WTC11 (cell line): ENCODE measurements at regions not wholly inside any gene's neighbourhood (a gene's known extent, or its start where the extent isn't known, plus 50 kb on each side); places are given as distances from the start of the nearest gene placed in this dataset.
A peak's percentile ranks its signal among the peaks of the same experiment; 100 is the strongest.

Experiments
- ATAC-seq: fragments of 200-7000 bp; cut with Tn5 transposase; 2 replicates; pipeline ENCODE4 v1.10.0; 2021; ENCODE audit warnings: mild to moderate bottlenecking, moderate library complexity
- CTCF ChIA-PET: fragments of 300-600 bp; sonication (Branson Sonifier 250); formaldehyde crosslinking; loops from one replicate; lab custom pipeline; 2021; ENCODE audit warnings: antibody characterized with exemption; lab: Charles Lee
- POLR2A ChIA-PET: fragments of 350-600 bp; sonication (Branson Sonifier 250); formaldehyde crosslinking; loops from one replicate; lab custom pipeline; 2021; ENCODE audit warnings: antibody characterized with exemption; lab: Charles Lee
- DNase-seq: peaks from one replicate; pipeline ENCODE4 v3.0.0; 2021; ENCODE audit warnings: low spot score
- H3K27ac Mint-ChIP-seq: 2 replicates; pipeline ENCODE4 v1.8.0; 2021; ENCODE audit warnings: mixed read lengths
- H3K27me3 Mint-ChIP-seq: 2 replicates; pipeline ENCODE4 v1.8.0; 2021; ENCODE audit warnings: low read depth, mild to moderate bottlenecking, moderate library complexity, mixed read lengths
- H3K36me3 Mint-ChIP-seq: 2 replicates; pipeline ENCODE4 v1.8.0; 2021; ENCODE audit warnings: mixed read lengths
- H3K4me1 Mint-ChIP-seq: 2 replicates; pipeline ENCODE4 v1.8.0; 2022; ENCODE audit warnings: mixed read lengths
- H3K4me3 Mint-ChIP-seq: 2 replicates; pipeline ENCODE4 v1.8.0; 2021; ENCODE audit warnings: mild to moderate bottlenecking, moderate library complexity, mixed read lengths
- H3K9me3 Mint-ChIP-seq: 2 replicates; pipeline ENCODE4 v1.8.0; 2021; ENCODE audit warnings: mixed read lengths
- AFF4 ChIP-seq: sonication (generic); formaldehyde crosslinking; IDR thresholded peaks from 2 replicates; pipeline ENCODE4 v1.8.1; 2023; ENCODE audit warnings: mild to moderate bottlenecking, missing genetic modification reagents, borderline replicate concordance
- CDX4 ChIP-seq: fragments of 250-450 bp; sonication (Bioruptor Pico); IDR thresholded peaks from 2 replicates; pipeline ENCODE4 v1.9.0; 2021; ENCODE audit warnings: moderate library complexity, mild to moderate bottlenecking, inconsistent platforms, borderline replicate concordance
- CREB1 ChIP-seq: sonication (generic); formaldehyde crosslinking; IDR thresholded peaks from 2 replicates; pipeline ENCODE4 v1.8.0; 2023; ENCODE audit warnings: mild to moderate bottlenecking, missing genetic modification reagents
- CTCF ChIP-seq: fragments of 200-600 bp; IDR thresholded peaks from 2 replicates; pipeline ENCODE4 v1.8.0; 2022; ENCODE audit warnings: antibody characterized with exemption
- E2F5 ChIP-seq: sonication (generic); formaldehyde crosslinking; IDR thresholded peaks from 2 replicates; pipeline ENCODE4 v1.8.1; 2022; ENCODE audit warnings: mild to moderate bottlenecking, moderate library complexity, missing genetic modification reagents
- ELF4 ChIP-seq: sonication (generic); formaldehyde crosslinking; IDR thresholded peaks from 2 replicates; pipeline ENCODE4 v1.8.1; 2022; ENCODE audit warnings: low read depth, mild to moderate bottlenecking, moderate library complexity, missing genetic modification reagents
- FOXP1 ChIP-seq: sonication (generic); formaldehyde crosslinking; IDR thresholded peaks from 2 replicates; pipeline ENCODE4 v1.8.0; 2022; ENCODE audit warnings: missing genetic modification reagents, mild to moderate bottlenecking, moderate library complexity, borderline replicate concordance
- GABPB1 ChIP-seq: sonication (generic); formaldehyde crosslinking; IDR thresholded peaks from 2 replicates; pipeline ENCODE4 v1.8.1; 2023; ENCODE audit warnings: mild to moderate bottlenecking, missing genetic modification reagents
- GTF2I ChIP-seq: fragments of 250-450 bp; sonication (Bioruptor Pico); conservative IDR thresholded peaks from 2 replicates; pipeline ENCODE4 v1.4.0; 2021; ENCODE audit warnings: mild to moderate bottlenecking
- JUN ChIP-seq: sonication (generic); formaldehyde crosslinking; IDR thresholded peaks from 2 replicates; pipeline ENCODE4 v1.8.0; 2023; ENCODE audit warnings: mild to moderate bottlenecking, missing genetic modification reagents
- MAX ChIP-seq: sonication (generic); formaldehyde crosslinking; IDR thresholded peaks from 2 replicates; pipeline ENCODE4 v1.8.0; 2022; ENCODE audit warnings: mild to moderate bottlenecking, missing genetic modification reagents
- MLX ChIP-seq: sonication (generic); formaldehyde crosslinking; IDR thresholded peaks from 2 replicates; pipeline ENCODE4 v1.8.1; 2023; ENCODE audit warnings: mild to moderate bottlenecking, missing genetic modification reagents, moderate library complexity
- RORB ChIP-seq: fragments of 250-450 bp; sonication (Bioruptor Pico); IDR thresholded peaks from 2 replicates; pipeline ENCODE4 v1.9.0; 2021; ENCODE audit warnings: mild to moderate bottlenecking
- SMAD3 ChIP-seq: sonication (generic); formaldehyde crosslinking; IDR thresholded peaks from 2 replicates; pipeline ENCODE4 v1.8.0; 2022; ENCODE audit warnings: missing genetic modification reagents, mild to moderate bottlenecking, borderline replicate concordance
- SMAD4 ChIP-seq: sonication (generic); formaldehyde crosslinking; IDR thresholded peaks from 2 replicates; pipeline ENCODE4 v1.8.0; 2022; ENCODE audit warnings: mild to moderate bottlenecking, missing genetic modification reagents
- SOX15 ChIP-seq: fragments of 250-450 bp; sonication (Bioruptor Pico); IDR thresholded peaks from 2 replicates; pipeline ENCODE4 v1.9.0; 2021; ENCODE audit warnings: mild to moderate bottlenecking
- SP1 ChIP-seq: sonication (generic); formaldehyde crosslinking; conservative IDR thresholded peaks from 2 replicates; pipeline ENCODE4 v1.8.1; 2022; ENCODE audit warnings: missing genetic modification reagents
- TCF7 ChIP-seq: sonication (generic); formaldehyde crosslinking; IDR thresholded peaks from 2 replicates; pipeline ENCODE4 v1.8.0; 2022; ENCODE audit warnings: mild to moderate bottlenecking, low read depth, missing genetic modification reagents, moderate library complexity
- TEAD4 ChIP-seq: sonication (generic); formaldehyde crosslinking; IDR thresholded peaks from 2 replicates; pipeline ENCODE4 v1.8.0; 2022; ENCODE audit warnings: mild to moderate bottlenecking, missing genetic modification reagents
- ZMAT4 ChIP-seq: fragments of 250-450 bp; sonication (Bioruptor Pico); IDR thresholded peaks from 2 replicates; pipeline ENCODE4 v1.9.0; 2021; ENCODE audit warnings: mild to moderate bottlenecking
- ZNF121 ChIP-seq: sonication (generic); formaldehyde crosslinking; IDR thresholded peaks from 2 replicates; pipeline ENCODE4 v1.8.0; 2023; ENCODE audit warnings: missing genetic modification reagents
- ZNF138 ChIP-seq: sonication (generic); formaldehyde crosslinking; conservative IDR thresholded peaks from 2 replicates; pipeline ENCODE4 v1.8.1; 2022; ENCODE audit warnings: mild to moderate bottlenecking, moderate library complexity, missing genetic modification reagents
- ZNF317 ChIP-seq: sonication (generic); formaldehyde crosslinking; IDR thresholded peaks from 2 replicates; pipeline ENCODE4 v1.8.1; 2023; ENCODE audit warnings: low read depth, mild to moderate bottlenecking, moderate library complexity, missing genetic modification reagents, borderline replicate concordance

- H3K27me3 Mint-ChIP-seq, result no peaks in the 10 kb centered on the region; the same call in 1 of the 2 replicates
- no peak overlapping the region for H3K4me3 Mint-ChIP-seq
- peak; percentile 89 for ATAC-seq
- H3K36me3 Mint-ChIP-seq, result no peaks in the 10 kb centered on the region
- H3K27ac Mint-ChIP-seq, result no peak overlapping the region
- DNase-seq, result peak; percentile 74
- CTCF ChIA-PET, result interaction anchor here (0.6 to 4.2 kb wide), 15 partner anchors 12 to 286 kb away, joined by 3 to 30 read pairs (median 4); no protein-coding TSS in a partner anchor
- H3K4me1 Mint-ChIP-seq, result peaks cover 14% of the 10 kb centered on the region
- no peak for TF ChIP-seq AFF4 (CRISPR knock-in tag)
- no peak for TF ChIP-seq RORB (CRISPR knock-in tag)
- peak; percentile 61 for TF ChIP-seq MAX (CRISPR knock-in tag)
- no peak for TF ChIP-seq CREB1 (CRISPR knock-in tag)
- no peak for TF ChIP-seq SOX15
- no peak for TF ChIP-seq ELF4
- TF ChIP-seq CDX4 (CRISPR knock-in tag), result no peak
- peak; percentile 78; the same call in 1 of the 2 replicates for TF ChIP-seq GTF2I (CRISPR knock-in tag)
- peak; percentile 80 for TF ChIP-seq CTCF
- no peak for TF ChIP-seq SMAD4 (CRISPR knock-in tag)
- TF ChIP-seq SP1 (CRISPR knock-in tag), result no peak
- TF ChIP-seq TEAD4, result no peak
- no peak for TF ChIP-seq ZNF138 (CRISPR knock-in tag)
- H3K9me3 Mint-ChIP-seq, result no peaks in the 10 kb centered on the region
- POLR2A ChIA-PET, result interaction anchor here (1.0 kb wide), 1 partner anchor 53 kb away, joined by 3 read pairs; no protein-coding TSS in a partner anchor
Observed at GRCh38 chr20:33915726-33916331, 77.9 kb upstream of the RALY start.

GRCh38 chr20:33916768-33917167 is 76.9 kb upstream of the RALY start:
- TF ChIP-seq ZNF317 (CRISPR knock-in tag), result no peak
- peaks cover 14% of the 10 kb centered on the region for H3K4me1 Mint-ChIP-seq
- H3K9me3 Mint-ChIP-seq, result no peaks in the 10 kb centered on the region
- ChIA-PET POLR2A (no interaction called here), CTCF (interaction anchor here (1.0 to 2.6 kb wide), 3 partner anchors 9 to 152 kb away, joined by 3 to 12 read pairs (median 4); no protein-coding TSS in a partner anchor)
- ATAC-seq (no peak), DNase-seq (no peak)
- no peak overlapping the region for H3K27ac Mint-ChIP-seq
- H3K27me3 Mint-ChIP-seq, result no peaks in the 10 kb centered on the region; the same call in 1 of the 2 replicates
- H3K36me3 Mint-ChIP-seq, result no peaks in the 10 kb centered on the region
- H3K4me3 Mint-ChIP-seq, result no peak overlapping the region

- ATAC-seq (no peak), DNase-seq (no peak)
- H3K4me1 Mint-ChIP-seq, result peaks cover 14% of the 10 kb centered on the region
- H3K9me3 Mint-ChIP-seq, result no peaks in the 10 kb centered on the region
- POLR2A ChIA-PET, result no interaction called here
- no peaks in the 10 kb centered on the region; the same call in 1 of the 2 replicates for H3K27me3 Mint-ChIP-seq
- H3K36me3 Mint-ChIP-seq, result no peaks in the 10 kb centered on the region
- H3K27ac Mint-ChIP-seq, result no peak overlapping the region
- no peak overlapping the region for H3K4me3 Mint-ChIP-seq
- CTCF ChIA-PET, result interaction anchor here (0.6 to 1.4 kb wide), 4 partner anchors 10 to 231 kb away, joined by 3 to 5 read pairs (median 3); no protein-coding TSS in a partner anchor
- no peak for TF ChIP-seq ZNF121 (CRISPR knock-in tag)
- TF ChIP-seq ZMAT4 (CRISPR knock-in tag), result no peak
- no peak for TF ChIP-seq E2F5
- no peak for TF ChIP-seq JUN (CRISPR knock-in tag)
- no peak for TF ChIP-seq TCF7 (CRISPR knock-in tag)
- no peak for TF ChIP-seq FOXP1 (CRISPR knock-in tag)
- no peak for TF ChIP-seq SMAD3
- no peak for TF ChIP-seq GABPB1 (CRISPR knock-in tag)
- no peak for TF ChIP-seq MLX (CRISPR knock-in tag)
Observed at GRCh38 chr20:33917831-33918525, 75.7 kb upstream of the RALY start.
